H1 (cell line): ENCODE measurements at regions not wholly inside any gene's neighbourhood (a gene's known extent, or its start where the extent isn't known, plus 50 kb on each side); places are given as distances from the start of the nearest gene placed in this dataset.

ENCODE experiments used
- CHD7 ChIP-seq: fragments of 300-600 bp; sonication (generic); IDR thresholded peaks from 2 replicates; pipeline ENCODE4 v1.7.1; 2012; ENCODE audit warnings: low read length, moderate library complexity, mild to moderate bottlenecking, inconsistent platforms; ENCODE audit not compliant: insufficient replicate concordance
- E2F6 ChIP-seq: IDR thresholded peaks from 2 replicates; pipeline ENCODE4 v1.6.1; 2012; ENCODE audit warnings: inconsistent platforms
- SAP30 ChIP-seq: fragments of 300-600 bp; sonication (generic); IDR thresholded peaks from 2 replicates; pipeline ENCODE4 v1.7.1; 2012; ENCODE audit warnings: low read length, moderate library complexity, mild to moderate bottlenecking, inconsistent platforms; ENCODE audit not compliant: insufficient read depth, insufficient replicate concordance

- TF ChIP-seq CHD7 (no peak), SAP30 (no peak), E2F6 (no peak)
Measured at GRCh38 chr5:78699552-78700153, 51.1 kb upstream of the LHFPL2 start (continued).
